Tibial nerve (tissue), 4 donors: ENCODE measurements at regions not wholly inside any gene's neighbourhood (a gene's known extent, or its start where the extent isn't known, plus 50 kb on each side); places are given as distances from the start of the nearest gene placed in this dataset.

Experiments used
- CTCF ChIP-seq, 5 experiments: fragments of 200-600 bp in 3 of 5; fragments of 450-650 bp in 2 of 5; sonication (generic) in 3 of 5; IDR thresholded peaks; one replicate each; pipeline ENCODE4 v1.5.1; 2016 to 2019; ENCODE audit warnings: antibody characterized with exemption in 5 of 5, mild to moderate bottlenecking in 3 of 5, moderate library complexity in 2 of 5
- EP300 ChIP-seq, 2 donors: sonication (generic); formaldehyde crosslinking; IDR thresholded peaks; one replicate each; pipeline ENCODE4 v1.6.1; 2017; ENCODE audit warnings: antibody characterized with exemption in 2 of 2, mild to moderate bottlenecking in 1 of 2
- POLR2A ChIP-seq, 2 donors: fragments of 450-650 bp; IDR thresholded peaks; one replicate each; pipeline ENCODE4 v1.6.1; 2017; ENCODE audit warnings: antibody characterized with exemption in 2 of 2, mild to moderate bottlenecking in 2 of 2, moderate library complexity in 2 of 2

DNA sequence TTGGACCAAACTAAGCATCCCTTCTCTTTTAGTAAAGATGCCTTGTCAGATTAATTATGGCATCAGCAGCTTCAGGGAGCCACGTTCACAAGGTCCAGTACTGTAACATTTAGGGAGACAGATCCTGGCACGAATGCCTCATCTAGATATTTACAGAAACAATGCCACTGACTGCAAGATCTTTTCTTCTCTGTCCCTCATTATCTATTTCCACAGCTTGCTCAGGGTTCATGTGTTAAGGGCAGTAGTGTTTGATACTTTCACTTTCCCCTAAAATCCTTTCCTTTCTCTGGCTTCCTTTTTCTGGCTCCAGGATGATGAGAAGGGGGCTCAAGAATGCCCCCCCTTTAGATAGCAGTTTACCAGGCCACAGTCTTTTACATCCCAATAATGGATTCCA is 393.9 kb downstream of the BCL11A start:
- TF ChIP-seq CTCF (IDR thresholded peaks at IDR 0.05): no peak
- TF ChIP-seq POLR2A (IDR thresholded peaks at IDR 0.05): no peak
- TF ChIP-seq EP300 (IDR thresholded peaks at IDR 0.05): no peak
